ENCODE measurements at regions not wholly inside any gene's neighbourhood (a gene's known extent, or its start where the extent isn't known, plus 50 kb on each side); places are given as distances from the start of the nearest gene placed in this dataset.

DNA sequence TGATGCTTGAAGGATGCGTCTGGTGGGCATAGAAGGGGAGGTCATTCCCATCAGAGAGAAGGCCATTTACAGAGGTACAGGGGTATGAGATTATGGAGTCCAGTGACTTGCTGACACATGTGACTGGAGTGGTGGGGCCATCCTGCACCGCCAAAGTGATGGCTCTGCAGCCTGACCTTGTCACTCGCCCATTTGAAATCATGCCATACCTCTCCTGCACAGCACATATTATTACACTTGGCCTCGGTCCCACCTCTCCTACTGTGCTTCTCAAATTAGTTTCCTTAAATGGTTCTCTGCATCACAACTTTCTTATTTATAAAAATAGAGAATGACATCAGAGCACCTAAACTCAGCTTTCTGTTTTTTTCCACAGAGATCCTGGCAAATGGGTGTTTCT is 60.7 kb upstream of the HAND2 start:
- TF ChIP-seq, protein P1, sequence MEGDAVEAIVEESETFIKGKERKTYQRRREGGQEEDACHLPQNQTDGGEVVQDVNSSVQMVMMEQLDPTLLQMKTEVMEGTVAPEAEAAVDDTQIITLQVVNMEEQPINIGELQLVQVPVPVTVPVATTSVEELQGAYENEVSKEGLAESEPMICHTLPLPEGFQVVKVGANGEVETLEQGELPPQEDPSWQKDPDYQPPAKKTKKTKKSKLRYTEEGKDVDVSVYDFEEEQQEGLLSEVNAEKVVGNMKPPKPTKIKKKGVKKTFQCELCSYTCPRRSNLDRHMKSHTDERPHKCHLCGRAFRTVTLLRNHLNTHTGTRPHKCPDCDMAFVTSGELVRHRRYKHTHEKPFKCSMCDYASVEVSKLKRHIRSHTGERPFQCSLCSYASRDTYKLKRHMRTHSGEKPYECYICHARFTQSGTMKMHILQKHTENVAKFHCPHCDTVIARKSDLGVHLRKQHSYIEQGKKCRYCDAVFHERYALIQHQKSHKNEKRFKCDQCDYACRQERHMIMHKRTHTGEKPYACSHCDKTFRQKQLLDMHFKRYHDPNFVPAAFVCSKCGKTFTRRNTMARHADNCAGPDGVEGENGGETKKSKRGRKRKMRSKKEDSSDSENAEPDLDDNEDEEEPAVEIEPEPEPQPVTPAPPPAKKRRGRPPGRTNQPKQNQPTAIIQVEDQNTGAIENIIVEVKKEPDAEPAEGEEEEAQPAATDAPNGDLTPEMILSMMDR (IDR thresholded peaks at IDR 0.05), result no peak
- TF ChIP-seq POLR2AphosphoS5 (IDR thresholded peaks at IDR 0.05) (no peak), POLR2A (IDR thresholded peaks at IDR 0.05) (no peak), EP300 (IDR thresholded peaks at IDR 0.05) (no peak)
